HG03565 (cell line): ENCODE measurements at regions not wholly inside any gene's neighbourhood (a gene's known extent, or its start where the extent isn't known, plus 50 kb on each side); places are given as distances from the start of the nearest gene placed in this dataset.

Experiments used
- ATAC-seq: cut with Tn5 transposase; IDR thresholded peaks from one replicate; pipeline ENCODE4 v1.9.1; 2021; ENCODE audit warnings: mild to moderate bottlenecking, moderate library complexity; ENCODE audit not compliant: unreplicated experiment

- no peak for ATAC-seq
These were observed 195.4 kb downstream of the SKIDA1 start for GRCh38 chr10:21329995-21330627.

- ATAC-seq: no peak
These were observed 198.0 kb downstream of the SKIDA1 start for GRCh38 chr10:21327289-21327993.

GRCh38 chr10:21326594-21327288 is 198.7 kb downstream of the SKIDA1 start:
- ATAC-seq: no peak

GRCh38 chr10:21318540-21319167 is 206.8 kb downstream of the SKIDA1 start:
- no peak for ATAC-seq

- no peak for ATAC-seq
These were observed 207.6 kb downstream of the SKIDA1 start for GRCh38 chr10:21317902-21318301.

GRCh38 chr10:21315645-21316220 is 209.7 kb downstream of the SKIDA1 start:
- no peak for ATAC-seq

- ATAC-seq: no peak
These were observed 210.4 kb downstream of the SKIDA1 start for GRCh38 chr10:21314906-21315644.

- ATAC-seq: no peak
These were observed 211.3 kb downstream of the SKIDA1 start for GRCh38 chr10:21314111-21314626.

GRCh38 chr10:21313691-21314090 is 211.8 kb downstream of the SKIDA1 start:
- ATAC-seq: no peak

GRCh38 chr10:21311426-21311825 is 214.1 kb downstream of the SKIDA1 start:
- ATAC-seq: no peak

- no peak for ATAC-seq
These were observed 216.1 kb downstream of the SKIDA1 start for GRCh38 chr10:21309427-21309826.

GRCh38 chr10:21308946-21309345 is 216.5 kb downstream of the SKIDA1 start:
- ATAC-seq: no peak

GRCh38 chr10:21308018-21308417 is 217.5 kb downstream of the SKIDA1 start:
- no peak for ATAC-seq

- no peak for ATAC-seq
These were observed 220.9 kb downstream of the SKIDA1 start for GRCh38 chr10:21304608-21305007.

- ATAC-seq: no peak
These were observed 221.3 kb downstream of the SKIDA1 start for GRCh38 chr10:21304198-21304597.

- no peak for ATAC-seq
These were observed 224.9 kb downstream of the SKIDA1 start for GRCh38 chr10:21300551-21300950.

- ATAC-seq: no peak
These were observed 226.2 kb downstream of the SKIDA1 start for GRCh38 chr10:21299330-21299729.

- no peak for ATAC-seq
These were observed 226.8 kb downstream of the SKIDA1 start for GRCh38 chr10:21298701-21299100.

GRCh38 chr10:21297603-21298383 is 227.7 kb downstream of the SKIDA1 start:
- no peak for ATAC-seq
